DMS79 (cell line): ENCODE measurements at regions not wholly inside any gene's neighbourhood (a gene's known extent, or its start where the extent isn't known, plus 50 kb on each side); places are given as distances from the start of the nearest gene placed in this dataset.
A peak's percentile ranks its signal among the peaks of the same experiment; 100 is the strongest.
"Not testable (repeated sequence)": the region's sequence is repeated elsewhere in the genome, so short reads cannot be mapped to it uniquely, and the experiment has no call there.

Experiments used
- DNase-seq: peaks from one replicate; lab custom pipeline; 2025; lab: John Stamatoyannopoulos, UW

DNA sequence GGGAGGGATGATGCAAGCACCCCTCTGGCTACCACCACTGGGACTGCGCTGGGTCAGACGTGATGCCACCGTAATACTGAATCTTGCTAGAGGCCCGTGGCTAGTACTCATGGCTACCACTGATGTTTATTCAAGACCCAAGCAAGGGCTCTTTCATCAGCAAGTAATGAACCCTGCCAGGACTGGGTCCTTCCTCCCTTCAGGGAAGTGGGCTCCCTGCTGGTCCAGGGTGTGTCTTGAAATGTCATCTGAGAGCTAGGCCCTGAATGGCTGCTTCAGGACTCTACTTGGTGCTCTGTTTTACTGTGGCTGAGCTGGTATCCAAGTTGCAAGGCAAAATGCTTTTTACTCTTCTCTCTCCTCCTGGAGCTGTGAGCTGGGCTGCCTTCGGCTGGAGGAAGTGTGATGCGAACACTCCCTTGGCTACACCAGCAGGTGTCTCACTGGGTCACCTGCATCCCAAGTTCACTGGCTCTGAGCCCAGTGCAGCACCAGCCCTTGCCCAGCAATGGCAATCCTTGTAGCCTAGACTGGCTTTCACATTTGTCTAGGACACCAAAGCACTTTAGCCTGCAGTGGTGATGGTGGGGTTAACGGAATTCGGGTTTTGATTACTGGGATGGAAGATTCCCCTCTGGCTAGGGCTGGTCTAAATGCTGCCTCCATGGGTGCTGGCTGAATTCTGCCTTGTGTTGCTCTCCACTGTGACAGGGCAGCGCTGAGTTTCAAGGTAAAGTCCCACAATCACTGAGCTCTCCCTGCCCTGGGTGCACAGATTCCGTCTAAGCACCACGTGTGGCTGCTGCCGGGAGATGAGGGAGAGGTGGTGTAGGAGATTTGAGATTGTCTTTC, 98.6 kb downstream of the USP22 start:
- peak; percentile 1 for DNase-seq

DNA sequence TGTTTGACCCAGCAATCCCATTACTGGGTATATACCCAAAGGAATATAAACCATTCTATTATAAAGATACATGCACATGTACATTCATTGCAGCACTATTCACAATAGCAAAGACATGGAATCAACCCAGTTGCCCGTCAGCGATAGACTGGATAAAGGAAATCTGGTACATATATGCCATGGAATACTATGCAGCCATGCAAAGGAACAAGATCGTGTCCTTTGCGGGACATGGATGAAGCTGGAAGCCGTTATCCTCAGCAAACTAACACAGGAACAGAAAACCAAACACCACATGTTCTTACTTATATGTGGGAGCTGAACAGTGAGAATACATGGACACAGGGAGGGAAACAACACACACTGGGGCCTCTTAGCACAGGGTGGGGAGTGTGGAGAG, 95.1 kb downstream of the USP22 start:
- not testable (repeated sequence) for DNase-seq

DNA sequence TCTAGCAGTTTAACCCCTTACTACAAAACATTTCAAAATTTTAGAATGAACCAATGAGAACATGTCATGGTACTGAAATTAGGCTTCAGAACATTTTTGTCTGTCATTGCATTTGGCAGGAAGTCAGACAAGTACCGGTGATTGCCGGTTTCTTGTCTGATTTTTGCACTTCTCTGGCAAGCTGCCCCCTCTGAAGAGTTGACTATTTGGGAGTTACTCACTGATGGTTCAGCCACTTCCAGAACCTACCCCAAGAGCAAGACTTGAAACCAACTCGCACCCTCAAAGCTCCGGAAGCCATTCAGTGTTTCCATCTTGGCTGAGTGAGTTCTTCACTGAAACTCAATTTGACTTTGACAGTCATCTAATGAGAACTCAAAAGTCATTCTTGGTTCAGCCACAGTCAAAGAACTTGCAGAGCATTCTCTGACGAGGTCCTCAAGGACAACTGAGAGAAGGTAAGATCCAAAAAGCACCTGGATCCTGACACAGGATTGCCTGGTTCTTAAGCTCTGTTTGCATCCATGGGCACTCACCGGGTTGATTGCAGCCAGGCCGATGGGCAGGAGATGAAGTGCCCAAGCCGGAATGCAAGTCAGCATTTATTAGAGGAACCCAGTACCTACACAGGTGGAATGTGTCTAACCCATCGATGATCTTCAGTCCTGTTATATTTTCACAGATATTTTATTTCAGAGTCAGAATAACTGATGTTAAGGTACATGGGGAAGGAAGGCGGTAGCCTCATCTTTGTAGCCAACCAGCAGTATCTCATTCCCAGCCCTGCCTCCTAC, 93.6 kb downstream of the USP22 start:
- no peak for DNase-seq
